Stomach (tissue), 8 donors: ENCODE measurements at regions not wholly inside any gene's neighbourhood (a gene's known extent, or its start where the extent isn't known, plus 50 kb on each side); places are given as distances from the start of the nearest gene placed in this dataset.

ENCODE experiments used
- DNase-seq, 2 donors: peaks; one replicate each; pipeline versions ENCODE4 v3.0.0 to v3.0.0-alpha.2; 2013 to 2019
- H3K27ac ChIP-seq, 5 donors: fragments of 200-600 bp in 4 of 5; sonication (generic) in 4 of 5; one replicate each; pipeline ENCODE4 v1.5.1; 2013 to 2019; ENCODE audit warnings: mild to moderate bottlenecking in 1 of 5, moderate library complexity in 1 of 5
- H3K27me3 ChIP-seq, 3 donors: fragments of 200-600 bp; sonication (generic); one replicate each; pipeline ENCODE4 v1.5.1; 2017 to 2019; ENCODE audit warnings: mixed run types in 1 of 3
- H3K36me3 ChIP-seq, 4 donors: fragments of 200-600 bp; sonication (generic); 1 replicate in 3 of 4; 2 replicates in 1 of 4; pipeline ENCODE4 v1.5.1; 2016 to 2019
- H3K4me1 ChIP-seq, 4 donors: fragments of 200-600 bp; sonication (generic); one replicate each; pipeline ENCODE4 v1.5.1; 2016 to 2019
- H3K4me3 ChIP-seq, 4 donors: fragments of 200-600 bp; sonication (generic) in 3 of 4; one replicate each; pipeline ENCODE4 v1.5.1; 2016 to 2019; ENCODE audit warnings: mild to moderate bottlenecking in 1 of 4
- H3K9me3 ChIP-seq, 4 donors: fragments of 200-600 bp; sonication (generic); one replicate each; pipeline ENCODE4 v1.5.1; 2016 to 2019
- EP300 ChIP-seq: sonication (generic); formaldehyde crosslinking; IDR thresholded peaks from one replicate; pipeline ENCODE4 v1.6.1; 2017; ENCODE audit warnings: antibody characterized with exemption
- POLR2A ChIP-seq, 4 donors: fragments of 450-650 bp; IDR thresholded peaks; one replicate each; pipeline ENCODE4 v1.6.1; 2016; ENCODE audit warnings: antibody characterized with exemption in 4 of 4, control low read depth in 2 of 4, mild to moderate bottlenecking in 1 of 4, moderate library complexity in 1 of 4
- POLR2AphosphoS5 ChIP-seq, 3 donors: sonication (generic); formaldehyde crosslinking; IDR thresholded peaks; one replicate each; pipeline ENCODE4 v1.6.1; 2016; ENCODE audit warnings: antibody characterized with exemption in 3 of 3
- WGBS, 5 donors: extraction: QIAGEN DNeasy Blood & Tissue Kit in 3 of 5; methylation state at CpG; one replicate each; pipeline versions ENCODE4 v1.1.5 to v1.1.7; 2013 to 2018; 5-methylcytosine and 5-hydroxymethylcytosine counted together
- intact Hi-C: fragments of 100-400 bp; cut with DNase I; formaldehyde crosslinking; loops from one replicate; pipeline ENCODE4 v1.15.1; 2023; ENCODE audit warnings: low total_unique reads
- TF ChIP-seq, protein P1 (sequence below), 7 experiments: fragments of 450-650 bp in 4 of 7; fragments of 200-600 bp in 3 of 7; sonication (generic) in 3 of 7; IDR thresholded peaks; one replicate each; pipeline ENCODE4 v1.5.1; 2016 to 2019; ENCODE audit warnings: antibody characterized with exemption in 7 of 7, control low read depth in 2 of 7, mild to moderate bottlenecking in 1 of 7
- donor health status: healthy with polysubstance abuse.
- donor health status: Bipolar disorder and iron deficiency.
- donor health status: healthy.

- WGBS, 5 donors, result 49 to 87% (median 65%) methylated on average over 1 of the region's 1 CpG
Observed at GRCh38 chr2:105952131-105952530, 207.4 kb downstream of the NCK2 start.

GRCh38 chr2:105951384-105951694 is 206.6 kb downstream of the NCK2 start:
- Histone ChIP-seq H3K4me3 (no peak overlapping the region), H3K4me1 (no peaks in the 10 kb centered on the region), H3K36me3 (no peaks in the 10 kb centered on the region), H3K9me3 (no peaks in the 10 kb centered on the region), H3K27me3 (no peaks in the 10 kb centered on the region), H3K27ac (no peak overlapping the region)
- WGBS, 5 donors, result 74 to 78% (median 77%) methylated on average over 3 of the region's 3 CpGs
- intact Hi-C loops, result no loop called here
- TF ChIP-seq POLR2A (IDR thresholded peaks at IDR 0.05), result no peak
- TF ChIP-seq EP300, result no peak
- no peak for TF ChIP-seq POLR2AphosphoS5 (IDR thresholded peaks at IDR 0.05)
- TF ChIP-seq, protein P1, sequence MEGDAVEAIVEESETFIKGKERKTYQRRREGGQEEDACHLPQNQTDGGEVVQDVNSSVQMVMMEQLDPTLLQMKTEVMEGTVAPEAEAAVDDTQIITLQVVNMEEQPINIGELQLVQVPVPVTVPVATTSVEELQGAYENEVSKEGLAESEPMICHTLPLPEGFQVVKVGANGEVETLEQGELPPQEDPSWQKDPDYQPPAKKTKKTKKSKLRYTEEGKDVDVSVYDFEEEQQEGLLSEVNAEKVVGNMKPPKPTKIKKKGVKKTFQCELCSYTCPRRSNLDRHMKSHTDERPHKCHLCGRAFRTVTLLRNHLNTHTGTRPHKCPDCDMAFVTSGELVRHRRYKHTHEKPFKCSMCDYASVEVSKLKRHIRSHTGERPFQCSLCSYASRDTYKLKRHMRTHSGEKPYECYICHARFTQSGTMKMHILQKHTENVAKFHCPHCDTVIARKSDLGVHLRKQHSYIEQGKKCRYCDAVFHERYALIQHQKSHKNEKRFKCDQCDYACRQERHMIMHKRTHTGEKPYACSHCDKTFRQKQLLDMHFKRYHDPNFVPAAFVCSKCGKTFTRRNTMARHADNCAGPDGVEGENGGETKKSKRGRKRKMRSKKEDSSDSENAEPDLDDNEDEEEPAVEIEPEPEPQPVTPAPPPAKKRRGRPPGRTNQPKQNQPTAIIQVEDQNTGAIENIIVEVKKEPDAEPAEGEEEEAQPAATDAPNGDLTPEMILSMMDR (IDR thresholded peaks at IDR 0.05), result no peak
- DNase-seq, result no peak

More at GRCh38 chr2:105952131-105952530, 207.4 kb downstream of the NCK2 start:
- intact Hi-C loops, result no loop called here
- H3K4me1 ChIP-seq, result no peaks in the 10 kb centered on the region
- no peaks in the 10 kb centered on the region for H3K9me3 ChIP-seq
- H3K4me3 ChIP-seq, result no peak overlapping the region
- H3K27ac ChIP-seq, result no peak overlapping the region
- no peak for TF ChIP-seq POLR2A (IDR thresholded peaks at IDR 0.05)
- TF ChIP-seq, protein P1 (IDR thresholded peaks at IDR 0.05), result no peak
- TF ChIP-seq EP300, result no peak
- TF ChIP-seq POLR2AphosphoS5 (IDR thresholded peaks at IDR 0.05), result no peak
- H3K27me3 ChIP-seq, result no peaks in the 10 kb centered on the region
- no peak for DNase-seq
- H3K36me3 ChIP-seq, result no peaks in the 10 kb centered on the region

DNA sequence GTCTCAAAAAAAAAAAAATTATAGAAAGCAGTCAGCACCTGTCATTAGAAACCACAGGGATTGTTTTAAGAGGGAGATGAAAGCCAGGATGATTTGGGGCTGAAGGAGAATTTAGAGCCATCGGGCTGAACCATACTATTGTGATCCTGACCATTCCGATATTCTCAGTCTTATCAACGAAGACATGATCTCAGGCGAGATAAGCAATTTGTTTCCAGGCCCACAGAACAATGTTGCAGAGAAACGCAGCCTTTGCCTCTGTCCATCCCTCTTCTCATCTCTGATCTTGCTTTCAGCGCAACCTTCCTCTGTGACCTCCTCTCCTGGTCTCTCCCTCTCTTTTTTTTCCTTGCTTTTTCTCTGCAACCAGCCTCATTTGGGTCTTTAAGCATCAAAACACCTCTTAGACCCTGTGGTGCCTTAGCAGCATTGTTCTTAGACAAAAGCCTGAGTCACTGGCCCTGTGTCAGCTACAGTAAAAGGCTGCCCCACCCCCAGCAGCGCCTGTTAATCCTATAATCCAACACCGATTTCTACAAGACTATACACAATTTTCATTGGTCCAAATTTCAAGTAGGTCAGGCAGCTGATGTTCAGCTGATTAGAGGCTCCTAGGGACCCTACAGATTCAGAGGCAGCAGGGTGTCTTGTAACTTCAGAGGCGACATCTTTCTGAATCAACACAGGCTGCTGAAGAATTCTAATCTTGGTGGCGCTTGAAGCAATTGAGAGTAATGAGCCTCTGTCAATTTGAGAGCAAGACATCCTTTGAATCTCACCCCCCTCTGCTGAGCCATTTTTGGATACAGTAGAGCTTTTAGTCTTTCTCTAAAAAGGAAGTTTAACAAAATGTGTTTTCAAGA is 206.0 kb downstream of the NCK2 start:
- Histone ChIP-seq H3K4me3 (no peak overlapping the region), H3K27me3 (no peaks in the 10 kb centered on the region), H3K36me3 (no peaks in the 10 kb centered on the region), H3K9me3 (no peaks in the 10 kb centered on the region), H3K4me1 (no peaks in the 10 kb centered on the region), H3K27ac (no peak overlapping the region)
- no peak for TF ChIP-seq POLR2AphosphoS5 (IDR thresholded peaks at IDR 0.05)
- no peak for TF ChIP-seq POLR2A (IDR thresholded peaks at IDR 0.05)
- no peak for TF ChIP-seq EP300
- TF ChIP-seq, protein P1 (IDR thresholded peaks at IDR 0.05), result no peak
- DNase-seq, result no peak
- 58 to 73% (median 65%) methylated on average over 10 of the region's 10 CpGs for WGBS, 5 donors
- intact Hi-C loops, result no loop called here

DNA sequence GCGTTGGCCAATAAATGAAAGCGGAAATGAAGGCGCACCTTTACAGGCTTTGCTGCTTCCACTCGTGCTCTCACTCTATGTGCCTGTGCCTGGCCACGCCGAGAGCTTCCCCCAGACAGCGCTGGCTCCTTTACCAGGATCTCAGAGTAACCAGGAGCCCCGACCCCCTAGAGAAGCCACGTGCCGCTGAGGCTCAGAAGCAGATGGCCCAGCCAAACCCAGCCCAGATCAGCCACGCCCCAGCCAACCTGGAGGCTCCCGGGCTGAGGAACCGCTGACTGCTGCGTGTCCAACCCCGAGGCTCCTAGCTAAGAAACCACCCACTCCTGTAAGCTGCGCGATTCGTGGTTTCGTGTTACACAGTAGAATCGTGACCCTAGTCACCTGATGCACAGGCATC is 199.3 kb downstream of the NCK2 start:
- no peaks in the 10 kb centered on the region for H3K27me3 ChIP-seq
- no peak for TF ChIP-seq POLR2AphosphoS5 (IDR thresholded peaks at IDR 0.05)
- TF ChIP-seq EP300, result no peak
- TF ChIP-seq, protein P1 (IDR thresholded peaks at IDR 0.05), result no peak
- TF ChIP-seq POLR2A (IDR thresholded peaks at IDR 0.05), result no peak
- no peaks in the 10 kb centered on the region for H3K9me3 ChIP-seq
- H3K4me1 ChIP-seq, result no peaks in the 10 kb centered on the region
- intact Hi-C loops, result no loop called here
- 93 to 96% (median 94%) methylated on average over 20 of the region's 20 CpGs for WGBS, 5 donors
- no peak overlapping the region for H3K4me3 ChIP-seq
- no peak for DNase-seq
- H3K36me3 ChIP-seq, result no peaks in the 10 kb centered on the region
- no peak overlapping the region for H3K27ac ChIP-seq
